T47D (cell line): ENCODE measurements at regions not wholly inside any gene's neighbourhood (a gene's known extent, or its start where the extent isn't known, plus 50 kb on each side); places are given as distances from the start of the nearest gene placed in this dataset.

Source experiments
- DNase-seq, 2 experiments: peaks; one replicate each; pipeline versions ENCODE4 v3.0.0 to v3.0.0-alpha.2; 2011 to 2012; ENCODE audit warnings: low read depth in 1 of 2, low spot score in 1 of 2
- JUND ChIP-seq: IDR thresholded peaks from 2 replicates; pipeline ENCODE4 v1.6.1; 2012; ENCODE audit warnings: low read depth
- in situ Hi-C: cut with HindIII; loops from 2 replicates; pipeline ENCODE4 v1.10.0; 2016; ENCODE audit warnings: low sequenced_read_pairs, low pct_unique_long_range_greater_than_20kb

DNA sequence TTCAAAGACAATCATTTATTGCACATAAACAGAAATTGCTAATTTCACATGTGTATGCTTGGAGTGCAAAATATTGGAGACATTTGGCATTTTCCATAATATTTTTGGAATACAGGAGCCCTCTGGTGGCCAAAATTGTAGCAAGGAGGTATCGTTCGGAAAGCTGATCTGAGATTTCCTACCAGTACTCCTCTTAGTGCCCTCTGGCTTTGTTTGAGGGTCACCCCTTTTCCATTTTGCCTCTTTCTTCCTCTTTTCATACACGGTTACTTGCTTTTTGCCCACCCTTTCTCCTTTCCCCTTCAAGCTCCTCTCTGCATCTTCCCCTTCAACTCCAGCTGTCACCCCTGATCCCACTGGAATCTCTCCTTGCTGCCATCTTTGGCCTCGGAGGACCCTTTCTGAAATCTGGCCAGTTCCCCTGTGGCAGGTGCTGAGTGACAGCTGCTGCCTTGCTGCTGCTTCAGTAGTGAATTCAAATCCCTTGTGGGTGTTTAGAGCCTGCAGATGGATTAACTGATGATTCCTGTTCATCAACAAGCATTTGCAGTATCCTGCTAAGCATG lies 164.6 kb upstream of the PARP11 start:
- in situ Hi-C loops, result no loop called here
- no peak for TF ChIP-seq JUND
- DNase-seq, result peak in 1 of 2 experiments; percentile 15

DNA sequence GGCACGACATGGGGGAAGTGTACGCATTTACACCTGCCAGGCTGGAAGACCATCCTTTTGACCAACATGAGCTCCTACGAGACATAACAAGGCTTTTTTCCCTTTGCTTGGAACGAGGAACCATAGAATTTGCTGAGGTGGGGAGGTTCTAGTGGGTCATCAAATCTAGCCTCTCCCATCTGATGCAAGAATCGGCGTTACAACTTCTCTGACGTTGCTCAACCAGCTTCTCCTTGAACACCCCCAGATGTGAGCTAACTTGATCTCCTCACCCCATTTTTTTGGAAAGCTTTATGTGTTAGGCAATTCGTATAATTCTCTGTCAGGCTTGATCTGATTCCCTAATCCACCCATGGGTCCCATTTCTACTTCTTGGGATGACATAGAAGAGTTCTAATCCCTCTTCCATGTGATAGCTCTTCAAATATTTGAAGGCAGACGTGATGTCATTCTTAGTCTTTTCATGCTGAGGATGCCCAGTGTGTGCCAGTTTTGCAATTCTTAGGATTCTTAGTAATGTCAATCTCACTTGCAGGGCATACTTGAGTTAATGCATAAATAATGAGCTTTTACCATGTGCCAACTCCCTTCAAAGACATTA lies 163.6 kb upstream of the PARP11 start:
- DNase-seq, result no peak
- in situ Hi-C loops, result no loop called here
- no peak for TF ChIP-seq JUND

DNA sequence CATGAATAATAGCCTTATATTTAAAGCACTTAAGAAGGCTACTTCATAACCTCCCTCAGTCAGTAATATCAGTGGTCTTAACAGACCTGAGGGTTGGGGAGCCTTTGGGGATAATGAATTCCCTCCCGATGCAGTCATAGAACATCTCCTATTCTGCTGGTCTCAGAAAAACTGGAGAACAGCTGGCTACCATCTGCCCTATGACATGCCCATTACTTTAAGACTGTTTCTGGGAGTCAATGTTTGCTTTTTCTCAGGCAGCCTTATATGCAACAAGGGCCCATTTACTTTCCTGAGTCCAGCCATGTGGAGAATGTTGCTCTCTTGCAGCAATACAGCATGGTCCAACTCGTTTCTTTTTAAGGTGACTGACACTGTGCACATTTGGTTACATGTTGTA lies 161.7 kb upstream of the PARP11 start:
- no peak for DNase-seq
- in situ Hi-C loops, result no loop called here
- TF ChIP-seq JUND, result no peak

DNA sequence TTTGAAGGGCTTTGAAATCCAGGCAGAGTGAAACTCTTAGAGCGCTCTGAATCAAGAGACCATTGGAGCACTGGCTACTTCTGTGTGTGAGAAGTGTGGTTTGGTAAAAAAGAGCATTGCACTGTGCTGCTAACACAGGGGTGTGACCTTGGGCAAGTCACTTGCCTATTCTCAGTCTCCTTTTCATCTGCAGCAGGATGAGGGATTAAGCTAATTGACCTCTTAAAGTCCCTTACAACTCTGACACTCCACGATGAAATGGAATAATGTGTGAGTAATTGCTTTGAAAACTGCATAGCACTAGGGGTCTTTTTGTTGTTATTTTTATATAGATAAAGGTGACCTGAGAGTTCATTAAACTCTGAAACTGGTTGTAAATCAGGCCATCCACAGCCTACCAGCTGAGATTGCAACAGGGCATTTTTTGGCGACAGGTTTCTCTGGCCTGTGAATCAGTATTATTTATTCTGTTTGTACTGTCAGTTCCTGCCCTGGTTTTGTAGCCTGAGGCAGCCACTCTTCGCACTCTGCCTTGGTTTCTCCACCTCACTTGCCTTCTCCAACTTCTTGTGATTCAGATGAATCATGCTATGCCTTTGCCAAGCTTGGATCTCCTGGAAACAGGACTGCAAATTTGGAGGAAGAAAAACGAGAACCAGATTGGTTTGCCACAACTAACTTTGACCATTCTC lies 159.9 kb upstream of the PARP11 start:
- TF ChIP-seq JUND, result no peak
- DNase-seq, result no peak
- in situ Hi-C loops, result no loop called here

- in situ Hi-C loops, result no loop called here
- DNase-seq, result no peak
- TF ChIP-seq JUND, result no peak
These were observed 158.6 kb upstream of the PARP11 start for GRCh38 chr12:4031703-4032291.

- in situ Hi-C loops, result no loop called here
- DNase-seq, result peak; percentile 60 to 87
These were observed 157.9 kb upstream of the PARP11 start for GRCh38 chr12:4030929-4031702.

GRCh38 chr12:4027412-4027811 lies 154.2 kb upstream of the PARP11 start:
- no peak for DNase-seq
- in situ Hi-C loops, result no loop called here
- no peak for TF ChIP-seq JUND

More at GRCh38 chr12:4030929-4031702, 157.9 kb upstream of the PARP11 start:
- TF ChIP-seq JUND, result no peak

DNA sequence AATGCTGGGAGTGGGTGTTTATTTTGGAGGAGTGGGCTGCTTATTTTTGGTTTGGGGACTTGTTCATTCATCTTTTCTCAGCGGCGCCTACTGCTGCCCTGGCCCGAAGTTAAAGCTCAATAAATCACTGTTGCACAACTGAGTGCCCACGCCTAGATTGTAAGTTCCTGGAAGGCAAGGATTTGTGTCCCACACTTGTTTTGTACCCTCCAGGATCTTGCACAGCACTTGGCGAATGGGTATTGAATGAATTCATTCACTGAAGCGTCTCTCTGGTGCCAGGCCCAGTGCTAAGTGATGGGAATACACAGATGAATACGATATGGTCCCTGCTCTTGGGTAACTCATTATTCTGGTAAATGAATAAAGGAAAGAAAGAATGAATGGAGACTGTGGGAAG lies 153.3 kb upstream of the PARP11 start:
- in situ Hi-C loops, result no loop called here
- DNase-seq, result no peak
- TF ChIP-seq JUND, result no peak

DNA sequence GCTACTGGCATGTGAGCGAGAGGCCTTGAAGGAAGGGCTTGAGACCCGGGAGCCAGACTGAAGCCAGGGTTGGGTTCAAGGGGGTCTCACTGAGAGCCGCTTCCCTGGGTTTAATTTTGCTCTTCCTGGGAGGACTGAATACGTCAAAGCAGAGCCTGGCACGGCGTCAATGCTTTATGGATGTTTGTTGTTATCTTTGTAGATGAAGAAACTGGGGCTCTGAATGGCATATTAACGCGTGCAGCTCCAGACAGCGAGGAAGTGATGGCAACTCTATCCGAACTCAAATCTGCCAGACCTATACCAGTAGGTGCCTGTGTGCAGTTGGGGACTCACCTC lies 152.8 kb upstream of the PARP11 start:
- in situ Hi-C loops, result no loop called here
- no peak for DNase-seq
- TF ChIP-seq JUND, result no peak

GRCh38 chr12:4025181-4026019 lies 152.2 kb upstream of the PARP11 start:
- no peak for DNase-seq
- in situ Hi-C loops, result no loop called here
- TF ChIP-seq JUND, result no peak

DNA sequence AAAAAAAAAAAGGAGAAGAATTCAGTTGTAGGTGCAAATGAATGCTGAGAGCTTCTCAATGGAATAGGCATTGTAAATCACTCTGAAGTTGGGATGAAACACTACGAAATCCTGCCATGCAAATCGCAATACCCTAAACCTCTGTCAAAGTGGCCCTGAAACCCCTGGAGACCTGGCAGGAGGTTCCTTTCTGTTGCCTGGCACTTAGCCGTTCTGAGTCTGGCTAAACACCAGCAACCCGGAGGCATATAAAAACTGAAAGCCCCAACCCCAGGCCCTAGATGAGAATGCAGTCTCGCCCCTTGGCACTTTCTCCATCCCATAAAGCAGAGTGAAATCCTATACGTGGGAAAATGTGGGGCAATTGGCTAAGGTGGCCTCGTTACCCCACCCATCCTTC lies 151.5 kb upstream of the PARP11 start:
- no peak for DNase-seq
- no peak for TF ChIP-seq JUND
- in situ Hi-C loops, result no loop called here
